Astrocyte (in vitro differentiated cells and primary cell): ENCODE measurements at regions not wholly inside any gene's neighbourhood (a gene's known extent, or its start where the extent isn't known, plus 50 kb on each side); places are given as distances from the start of the nearest gene placed in this dataset.

ENCODE experiments used
- DNase-seq: peaks from one replicate; pipeline ENCODE4 v3.0.0-alpha.2; 2010; ENCODE audit warnings: low read depth
- FAIRE-seq: peaks from 2 replicates; lab custom pipeline; 2011; peaks lifted over from hg19 to GRCh38; lab: Jason Lieb, UNC
- H2AFZ ChIP-seq: 2 replicates; pipeline ENCODE4 v1.6.0; 2012; ENCODE audit warnings: low read depth, low read length, inconsistent platforms
- H3K27ac ChIP-seq: 2 replicates; pipeline ENCODE4 v1.5.1; 2011; ENCODE audit warnings: low read depth, low read length, inconsistent platforms
- H3K27me3 ChIP-seq: 2 replicates; pipeline ENCODE4 v1.6.0; 2011; ENCODE audit warnings: low read length, inconsistent platforms; ENCODE audit not compliant: insufficient read depth
- H3K36me3 ChIP-seq: 2 replicates; pipeline ENCODE4 v1.5.1; 2011; ENCODE audit warnings: low read length, inconsistent platforms; ENCODE audit not compliant: insufficient read depth
- H3K4me1 ChIP-seq: 2 replicates; pipeline ENCODE4 v1.5.1; 2011; ENCODE audit warnings: low read length, inconsistent platforms; ENCODE audit not compliant: insufficient read depth
- H3K4me2 ChIP-seq: 2 replicates; pipeline ENCODE4 v1.6.0; 2012; ENCODE audit warnings: low read length, inconsistent platforms
- H3K4me3 ChIP-seq: 2 replicates; pipeline ENCODE4 v1.5.1; 2011; ENCODE audit warnings: low read depth, mild to moderate bottlenecking, low read length, inconsistent platforms; ENCODE audit not compliant: insufficient read depth
- H3K79me2 ChIP-seq: 2 replicates; pipeline ENCODE4 v1.6.0; 2012; ENCODE audit warnings: mild to moderate bottlenecking, low read length, inconsistent platforms; ENCODE audit not compliant: insufficient read depth
- H3K9ac ChIP-seq: 2 replicates; pipeline ENCODE4 v1.6.0; 2012; ENCODE audit warnings: mild to moderate bottlenecking, low read length, inconsistent platforms
- H3K9me3 ChIP-seq: 2 replicates; pipeline ENCODE4 v1.5.1; 2012; ENCODE audit warnings: low read depth, mild to moderate bottlenecking, low read length, inconsistent platforms; ENCODE audit not compliant: insufficient read depth
- H4K20me1 ChIP-seq: 2 replicates; pipeline ENCODE4 v1.6.0; 2012; ENCODE audit warnings: low read length, inconsistent platforms; ENCODE audit not compliant: insufficient read depth
- H3K27ac Mint-ChIP-seq: one replicate; pipeline ENCODE4 v1.8.0; 2021; ENCODE audit warnings: mild to moderate bottlenecking, mixed read lengths; ENCODE audit not compliant: unreplicated experiment
- H3K27me3 Mint-ChIP-seq: one replicate; pipeline ENCODE4 v1.8.0; 2021; ENCODE audit warnings: low read depth, mixed read lengths; ENCODE audit not compliant: unreplicated experiment
- H3K36me3 Mint-ChIP-seq: one replicate; pipeline ENCODE4 v1.8.0; 2021; ENCODE audit warnings: low read depth, mixed read lengths; ENCODE audit not compliant: unreplicated experiment
- H3K4me1 Mint-ChIP-seq: one replicate; pipeline ENCODE4 v1.8.0; 2021; ENCODE audit warnings: low read depth, mixed read lengths; ENCODE audit not compliant: unreplicated experiment
- H3K4me3 Mint-ChIP-seq: one replicate; pipeline ENCODE4 v1.8.0; 2021; ENCODE audit warnings: mild to moderate bottlenecking, moderate library complexity, mixed read lengths; ENCODE audit not compliant: unreplicated experiment
- H3K9me3 Mint-ChIP-seq: one replicate; pipeline ENCODE4 v1.8.0; 2021; ENCODE audit warnings: mild to moderate bottlenecking, mixed read lengths; ENCODE audit not compliant: unreplicated experiment
- CTCF ChIP-seq: IDR thresholded peaks from 2 replicates; pipeline ENCODE4 v1.5.1; 2011; ENCODE audit warnings: low read depth, mild to moderate bottlenecking, inconsistent platforms, low read length, moderate library complexity; ENCODE audit not compliant: insufficient read depth
- EZH2 ChIP-seq: IDR thresholded peaks from 2 replicates; pipeline ENCODE4 v1.6.1; 2012; ENCODE audit warnings: mild to moderate bottlenecking, low read length, inconsistent platforms; ENCODE audit not compliant: insufficient read depth

- no peak overlapping the region for H3K27ac Mint-ChIP-seq
- H3K36me3 Mint-ChIP-seq: peaks cover 3% of the 10 kb centered on the region
- TF ChIP-seq CTCF (no peak), EZH2 (no peak)
Measured at GRCh38 chr7:1361016-1361755, 98.1 kb downstream of the MICALL2 start.

GRCh38 chr7:1361756-1362125 lies 97.5 kb downstream of the MICALL2 start:
- peaks cover 3% of the 10 kb centered on the region for H3K36me3 Mint-ChIP-seq
- H3K4me1 Mint-ChIP-seq: no peaks in the 10 kb centered on the region
- H2AFZ ChIP-seq: no peak overlapping the region
- FAIRE-seq: no peak
- no peak overlapping the region for H3K27ac Mint-ChIP-seq
- H3K9me3 ChIP-seq: peaks cover 6% of the 10 kb centered on the region
- no peak for DNase-seq
- no peak overlapping the region for H3K27ac ChIP-seq
- no peaks in the 10 kb centered on the region for H3K79me2 ChIP-seq
- no peak overlapping the region for H3K4me2 ChIP-seq
- H3K4me3 Mint-ChIP-seq: no peak overlapping the region
- H3K4me3 ChIP-seq: no peak overlapping the region
- no peaks in the 10 kb centered on the region for H3K4me1 ChIP-seq
- H3K36me3 ChIP-seq: no peaks in the 10 kb centered on the region
- TF ChIP-seq CTCF: no peak
- no peak for TF ChIP-seq EZH2
- no peaks in the 10 kb centered on the region for H4K20me1 ChIP-seq
- peaks cover 23% of the 10 kb centered on the region for H3K27me3 Mint-ChIP-seq
- H3K9me3 Mint-ChIP-seq: peaks cover 4% of the 10 kb centered on the region
- H3K27me3 ChIP-seq: peaks cover 11% of the 10 kb centered on the region
- H3K9ac ChIP-seq: no peak overlapping the region

More at GRCh38 chr7:1361016-1361755, 98.1 kb downstream of the MICALL2 start:
- FAIRE-seq (no peak), DNase-seq (no peak)
- H3K9me3 Mint-ChIP-seq: peaks cover 4% of the 10 kb centered on the region
- Histone ChIP-seq H3K4me2 (no peak overlapping the region), H3K36me3 (no peaks in the 10 kb centered on the region), H3K9ac (no peak overlapping the region), H4K20me1 (no peaks in the 10 kb centered on the region), H3K4me3 (no peak overlapping the region), H3K9me3 (peaks cover 6% of the 10 kb centered on the region), H2AFZ (no peak overlapping the region), H3K27ac (no peak overlapping the region), H3K27me3 (peaks cover 9% of the 10 kb centered on the region), H3K4me1 (no peaks in the 10 kb centered on the region), H3K79me2 (no peaks in the 10 kb centered on the region)
- H3K4me3 Mint-ChIP-seq: no peak overlapping the region
- peaks cover 22% of the 10 kb centered on the region for H3K27me3 Mint-ChIP-seq
- H3K4me1 Mint-ChIP-seq: no peaks in the 10 kb centered on the region

- H3K4me3 ChIP-seq: no peak overlapping the region
- H3K4me1 ChIP-seq: no peaks in the 10 kb centered on the region
Measured at GRCh38 chr7:1362301-1362700, 97.0 kb downstream of the MICALL2 start.

More at GRCh38 chr7:1362301-1362700, 97.0 kb downstream of the MICALL2 start:
- H3K9me3 ChIP-seq: peaks cover 6% of the 10 kb centered on the region
- no peak overlapping the region for H3K4me2 ChIP-seq
- Mint-ChIP-seq H3K27me3 (peaks cover 24% of the 10 kb centered on the region), H3K9me3 (peaks cover 4% of the 10 kb centered on the region), H3K27ac (no peak overlapping the region), H3K4me1 (no peaks in the 10 kb centered on the region), H3K36me3 (peaks cover 3% of the 10 kb centered on the region), H3K4me3 (no peak overlapping the region)
- no peaks in the 10 kb centered on the region for H4K20me1 ChIP-seq
- H3K27me3 ChIP-seq: peaks cover 13% of the 10 kb centered on the region
- H3K27ac ChIP-seq: no peak overlapping the region
- no peak overlapping the region for H2AFZ ChIP-seq
- H3K9ac ChIP-seq: no peak overlapping the region
- FAIRE-seq: no peak
- H3K79me2 ChIP-seq: no peaks in the 10 kb centered on the region
- H3K36me3 ChIP-seq: no peaks in the 10 kb centered on the region
- TF ChIP-seq CTCF: no peak
- no peak for TF ChIP-seq EZH2
- DNase-seq: no peak
